Muscle of arm (tissue), 1 donor: ENCODE measurements at regions not wholly inside any gene's neighbourhood (a gene's known extent, or its start where the extent isn't known, plus 50 kb on each side); places are given as distances from the start of the nearest gene placed in this dataset.
"Not testable (repeated sequence)": the region's sequence is repeated elsewhere in the genome, so short reads cannot be mapped to it uniquely, and the experiment has no call there.

Source experiments
- DNase-seq: peaks from one replicate; pipeline ENCODE4 v3.0.0-alpha.2; 2013

GRCh38 chr3:22691407-22691806 is 511.7 kb upstream of the UBE2E2 start:
- no peak for DNase-seq

DNA sequence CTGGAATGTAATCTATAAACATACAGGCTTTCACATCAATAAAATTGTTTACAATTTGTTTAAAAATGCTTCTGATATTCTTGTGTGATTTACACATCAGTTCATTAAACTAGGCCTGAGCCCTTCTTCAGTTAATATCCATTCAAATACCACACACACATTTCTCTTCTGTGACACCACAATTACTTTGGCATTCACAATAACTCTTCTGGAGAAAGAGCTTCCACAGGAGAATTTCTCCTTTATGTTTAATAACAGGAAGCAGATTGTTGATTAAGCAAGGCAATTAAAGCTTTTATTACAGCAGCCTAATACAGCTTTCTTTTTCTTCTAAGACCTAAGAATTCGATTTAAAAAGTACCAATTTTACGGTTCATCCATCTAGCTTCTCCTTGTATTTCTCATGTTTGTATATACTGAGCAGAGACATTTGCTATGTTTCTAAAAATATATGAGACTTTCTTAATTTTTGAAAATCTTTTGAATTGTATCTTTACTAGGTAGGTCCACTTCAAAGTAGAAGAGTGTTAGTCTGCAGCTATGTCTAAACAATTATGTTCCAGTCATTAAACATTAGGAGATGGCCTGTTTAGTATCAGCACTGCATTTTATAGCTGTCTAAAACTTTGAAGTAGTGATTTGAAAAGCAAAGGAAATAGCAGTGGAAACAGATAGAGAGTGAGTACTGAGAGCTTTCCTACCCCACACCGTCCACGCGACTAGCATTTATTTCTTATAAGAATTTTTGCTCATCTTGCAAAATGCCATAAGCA is 511.1 kb upstream of the UBE2E2 start:
- DNase-seq = no peak

DNA sequence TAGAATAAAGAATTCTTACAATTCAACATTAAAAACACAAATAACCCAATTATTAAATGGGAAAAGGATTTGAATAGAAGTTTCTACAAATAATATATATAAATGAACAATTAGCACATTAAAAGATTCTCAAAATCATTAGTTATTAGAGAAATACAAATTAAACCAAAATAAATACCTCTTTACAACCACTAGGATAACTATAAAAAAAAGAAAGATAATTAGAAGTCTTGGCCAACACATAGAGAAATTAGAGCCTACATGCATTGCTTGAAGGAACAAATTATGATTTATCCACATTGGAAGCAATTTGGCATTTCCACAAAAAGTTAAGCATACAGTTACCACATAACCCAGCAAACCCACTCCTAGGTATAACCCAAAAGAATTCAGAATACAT is 502.3 kb upstream of the UBE2E2 start:
- DNase-seq = no peak

GRCh38 chr3:22704166-22704565 is 499.0 kb upstream of the UBE2E2 start:
- no peak for DNase-seq

GRCh38 chr3:22704571-22705354 is 498.4 kb upstream of the UBE2E2 start:
- no peak for DNase-seq

DNA sequence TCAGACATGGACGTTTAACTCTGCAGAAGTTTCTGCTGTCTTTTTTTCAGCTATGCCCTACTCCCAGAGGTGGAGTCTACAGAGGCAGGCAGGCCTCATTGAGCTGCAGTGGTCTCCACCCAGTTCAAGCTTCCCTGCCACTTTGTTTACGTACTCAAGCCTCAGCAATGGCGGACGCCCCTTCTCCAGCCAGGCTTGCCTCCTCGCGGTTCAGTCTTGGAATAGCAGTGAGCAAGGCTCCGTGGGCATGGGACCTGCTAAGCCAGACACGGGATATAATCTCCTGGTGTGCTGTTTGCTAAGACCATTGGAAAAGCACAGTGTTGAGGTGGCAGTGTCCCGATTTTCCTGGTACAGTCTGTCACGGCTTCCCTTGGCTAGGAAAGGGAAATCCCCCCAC is 496.2 kb upstream of the UBE2E2 start:
- not testable (repeated sequence) for DNase-seq

GRCh38 chr3:22713936-22714335 is 489.2 kb upstream of the UBE2E2 start:
- DNase-seq = peak; percentile 5

DNA sequence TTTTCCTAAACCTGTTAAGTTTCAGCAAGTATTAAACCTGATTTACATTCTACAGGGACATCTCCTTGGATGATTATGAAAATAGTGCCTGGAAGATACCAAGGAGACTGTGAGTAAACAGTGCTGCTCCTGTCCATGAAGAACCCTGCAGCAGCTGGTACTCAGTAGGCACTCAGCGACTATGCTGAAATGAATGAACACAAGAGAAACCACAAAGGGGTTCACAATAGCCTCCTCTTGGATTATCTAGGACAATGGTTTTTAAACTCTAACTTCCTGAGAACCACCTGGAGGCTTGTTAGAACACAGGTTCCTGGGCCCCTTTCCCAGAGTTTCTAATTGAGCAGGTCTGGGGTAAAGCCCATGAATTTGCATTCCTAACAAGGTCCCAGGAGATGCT is 488.4 kb upstream of the UBE2E2 start:
- DNase-seq = no peak

DNA sequence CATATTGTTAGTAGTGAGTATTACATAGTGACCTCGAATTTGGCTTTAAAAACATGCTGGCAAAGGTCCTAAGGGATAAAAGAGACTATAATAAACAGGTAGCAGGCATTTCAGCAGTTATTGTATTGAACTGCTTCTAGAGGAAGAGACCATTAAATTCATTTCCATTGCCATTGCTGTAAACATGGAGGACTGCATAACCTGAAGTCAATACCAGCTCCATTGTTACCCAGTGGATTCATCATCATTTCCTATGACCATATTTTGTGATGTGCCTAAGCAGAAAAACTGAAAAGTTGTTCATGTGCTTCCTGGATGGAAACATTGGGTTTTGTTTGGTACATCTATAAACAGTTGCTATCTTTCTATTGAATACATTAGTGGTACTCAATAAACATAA is 482.5 kb upstream of the UBE2E2 start:
- no peak for DNase-seq

DNA sequence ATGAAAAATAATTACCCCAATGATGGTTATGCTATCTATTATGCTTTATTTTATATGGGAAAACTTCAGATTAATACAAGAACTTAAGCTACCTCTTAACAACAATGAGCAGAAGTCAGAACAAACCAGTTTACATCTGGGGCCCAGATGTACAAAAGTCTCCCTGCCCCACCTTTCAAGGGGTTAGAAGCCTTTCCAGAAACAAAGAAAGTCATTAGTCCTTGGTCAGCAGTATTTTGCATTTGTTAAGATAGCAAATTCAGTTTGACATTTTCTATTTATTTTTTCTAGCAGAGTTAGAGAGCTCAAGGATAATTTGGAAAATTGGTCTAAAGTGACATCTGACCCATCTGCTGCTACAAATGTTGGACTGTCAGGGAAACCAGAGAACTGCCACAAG is 478.7 kb upstream of the UBE2E2 start:
- no peak for DNase-seq

GRCh38 chr3:22728406-22728805 is 474.7 kb upstream of the UBE2E2 start:
- DNase-seq = no peak

- no peak for DNase-seq
Measured at GRCh38 chr3:22729212-22729611, 473.9 kb upstream of the UBE2E2 start.

DNA sequence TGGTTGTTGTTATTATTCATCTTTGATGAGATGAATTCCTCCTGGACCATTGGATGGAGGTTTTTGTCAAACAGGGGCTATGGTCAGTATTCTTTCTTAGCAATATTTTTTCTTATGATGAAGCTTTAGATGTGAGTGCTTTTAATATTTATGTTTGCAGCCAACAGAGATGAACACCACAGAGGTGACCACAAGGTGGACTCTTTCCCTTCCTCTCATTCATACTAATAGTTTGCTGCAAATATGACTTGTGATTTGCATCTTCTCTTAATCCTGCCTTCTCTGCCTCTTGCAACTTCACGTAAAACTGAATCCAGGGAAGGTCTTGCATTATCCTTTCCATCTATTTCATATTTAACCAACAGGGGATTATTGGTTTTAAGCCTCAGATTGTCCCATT is 473.1 kb upstream of the UBE2E2 start:
- DNase-seq = peak; percentile 34

DNA sequence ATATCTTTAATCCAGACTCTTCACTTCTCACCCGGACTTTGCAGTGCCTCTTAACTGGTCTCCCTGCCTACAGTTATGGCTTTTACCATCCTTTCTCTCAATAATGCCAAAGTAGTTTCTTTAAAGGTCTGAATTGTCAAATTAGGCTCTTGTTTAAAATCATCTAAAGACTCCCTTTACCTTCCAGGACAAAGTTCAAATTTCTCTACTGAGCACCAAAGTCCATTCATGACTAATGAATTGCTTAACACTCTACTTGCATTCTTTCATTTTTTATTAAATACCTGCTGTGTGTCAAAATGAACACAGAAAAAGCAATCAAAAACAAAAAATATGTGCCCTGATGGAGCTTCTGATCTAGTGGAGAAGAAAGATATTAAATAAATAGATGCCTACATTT is 472.4 kb upstream of the UBE2E2 start:
- no peak for DNase-seq

GRCh38 chr3:22731901-22732300 is 471.2 kb upstream of the UBE2E2 start:
- no peak for DNase-seq

GRCh38 chr3:22732641-22733040 is 470.5 kb upstream of the UBE2E2 start:
- no peak for DNase-seq

DNA sequence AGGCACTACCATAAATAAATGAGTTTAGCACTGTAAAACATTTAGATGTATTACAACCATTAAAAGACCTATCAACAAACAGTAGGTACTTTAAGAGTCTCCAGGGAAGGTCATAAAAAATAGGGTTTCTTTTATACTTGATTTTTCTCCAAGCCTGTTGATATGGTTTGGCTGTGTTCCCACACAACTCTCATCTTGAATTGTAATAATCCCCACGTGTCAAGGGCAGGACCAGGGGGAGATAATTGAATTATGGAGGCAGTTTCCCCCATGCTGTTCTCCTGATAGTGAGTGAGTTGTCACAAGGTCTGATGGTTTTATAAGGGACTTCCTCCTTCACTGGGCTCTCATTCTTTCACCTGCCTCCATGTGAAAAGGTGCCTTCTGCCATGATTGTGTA is 468.9 kb upstream of the UBE2E2 start:
- no peak for DNase-seq

DNA sequence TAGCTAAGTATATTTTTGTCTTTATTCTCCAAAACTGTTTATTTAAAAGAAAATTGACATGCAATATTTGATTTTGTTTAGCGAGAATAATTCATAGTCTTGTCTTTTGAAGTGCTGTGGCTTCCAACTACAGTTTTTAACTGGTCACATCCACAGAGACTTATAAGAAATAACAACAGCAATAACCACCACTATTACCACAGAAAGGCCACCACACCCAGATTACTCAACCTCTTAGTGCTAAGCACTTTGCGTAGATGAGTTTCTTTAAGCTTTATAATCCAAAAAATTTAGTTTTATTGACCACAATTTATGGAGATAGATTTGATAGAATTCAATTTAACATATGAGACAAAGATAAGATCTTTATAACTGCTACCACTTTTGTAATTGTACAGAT is 468.4 kb upstream of the UBE2E2 start:
- no peak for DNase-seq

DNA sequence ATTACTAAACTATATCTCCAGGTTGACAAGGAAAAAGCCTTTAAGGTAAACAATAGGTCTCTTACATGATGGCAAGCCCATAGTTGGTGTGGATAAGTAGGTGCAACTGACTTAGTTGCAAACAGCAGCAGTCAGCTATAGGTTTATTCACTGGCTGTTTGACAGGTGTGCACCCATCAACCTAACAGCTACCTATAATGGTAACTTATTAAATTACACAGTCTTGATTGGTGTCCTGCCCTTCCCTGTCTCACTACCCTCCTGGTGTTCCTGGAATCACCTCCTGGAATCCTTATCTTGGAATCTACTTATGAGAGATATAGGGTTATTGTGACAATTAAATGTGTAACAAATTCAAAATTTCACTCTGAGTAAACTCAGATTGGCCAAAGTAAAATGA is 467.8 kb upstream of the UBE2E2 start:
- DNase-seq = no peak

DNA sequence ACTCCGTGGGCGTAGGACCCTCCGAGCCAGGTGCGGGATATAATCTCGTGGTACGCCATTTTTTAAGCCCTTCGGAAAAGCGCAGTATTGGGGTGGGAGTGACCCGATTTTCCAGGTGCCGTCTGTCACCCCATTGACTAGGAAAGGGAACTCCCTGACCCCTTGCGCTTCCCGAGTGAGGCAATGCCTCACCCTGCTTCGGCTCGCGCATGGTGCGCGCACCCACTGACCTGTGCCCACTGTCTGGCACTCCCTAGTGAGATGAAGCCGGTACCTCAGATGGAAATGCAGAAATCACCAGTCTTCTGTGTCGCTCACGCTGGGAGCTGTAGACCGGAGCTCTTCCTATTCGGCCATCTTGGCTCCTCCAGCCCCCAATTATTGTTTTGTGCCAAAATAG is 459.7 kb upstream of the UBE2E2 start:
- DNase-seq = not testable (repeated sequence)

GRCh38 chr3:22745321-22745720 is 457.8 kb upstream of the UBE2E2 start:
- peak; percentile 21 for DNase-seq

GRCh38 chr3:22746221-22746620 is 456.9 kb upstream of the UBE2E2 start:
- DNase-seq = peak; percentile 29

- peak; percentile 19 for DNase-seq
Measured at GRCh38 chr3:22748453-22749045, 454.6 kb upstream of the UBE2E2 start.
